ENCODE measurements at regions not wholly inside any gene's neighbourhood (a gene's known extent, or its start where the extent isn't known, plus 50 kb on each side); places are given as distances from the start of the nearest gene placed in this dataset.

- intact Hi-C loops (cut with DNase I): no loop called here
- H3K36me3 ChIP-seq: no peaks in the 10 kb centered on the region
- H3K27ac ChIP-seq (replicated peaks in 1 of 4): no peak overlapping the region
- no CpG with 5 or more reads among the region's 3 CpGs for WGBS
- H3K9me3 ChIP-seq: no peaks in the 10 kb centered on the region
- no peak for DNase-seq (ENCODE audit: extremely low spot score)
- TF ChIP-seq EP300 (IDR thresholded peaks at IDR 0.05): no peak
- TF ChIP-seq POLR2AphosphoS5 (IDR thresholded peaks at IDR 0.05): no peak
- TF ChIP-seq, protein P1, sequence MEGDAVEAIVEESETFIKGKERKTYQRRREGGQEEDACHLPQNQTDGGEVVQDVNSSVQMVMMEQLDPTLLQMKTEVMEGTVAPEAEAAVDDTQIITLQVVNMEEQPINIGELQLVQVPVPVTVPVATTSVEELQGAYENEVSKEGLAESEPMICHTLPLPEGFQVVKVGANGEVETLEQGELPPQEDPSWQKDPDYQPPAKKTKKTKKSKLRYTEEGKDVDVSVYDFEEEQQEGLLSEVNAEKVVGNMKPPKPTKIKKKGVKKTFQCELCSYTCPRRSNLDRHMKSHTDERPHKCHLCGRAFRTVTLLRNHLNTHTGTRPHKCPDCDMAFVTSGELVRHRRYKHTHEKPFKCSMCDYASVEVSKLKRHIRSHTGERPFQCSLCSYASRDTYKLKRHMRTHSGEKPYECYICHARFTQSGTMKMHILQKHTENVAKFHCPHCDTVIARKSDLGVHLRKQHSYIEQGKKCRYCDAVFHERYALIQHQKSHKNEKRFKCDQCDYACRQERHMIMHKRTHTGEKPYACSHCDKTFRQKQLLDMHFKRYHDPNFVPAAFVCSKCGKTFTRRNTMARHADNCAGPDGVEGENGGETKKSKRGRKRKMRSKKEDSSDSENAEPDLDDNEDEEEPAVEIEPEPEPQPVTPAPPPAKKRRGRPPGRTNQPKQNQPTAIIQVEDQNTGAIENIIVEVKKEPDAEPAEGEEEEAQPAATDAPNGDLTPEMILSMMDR (IDR thresholded peaks at IDR 0.05): no peak
- no peak for TF ChIP-seq POLR2A (IDR thresholded peaks at IDR 0.05; ENCODE audit: low read depth)
- no peaks in the 10 kb centered on the region for H3K27me3 ChIP-seq
- H3K4me1 ChIP-seq: no peaks in the 10 kb centered on the region
- H3K4me3 ChIP-seq: no peak overlapping the region
Observed at GRCh38 chr17:71942626-71943025, 178.2 kb upstream of the SOX9 start.

- no peaks in the 10 kb centered on the region for H3K36me3 ChIP-seq
- 88% methylated on average over 4 of the region's 4 CpGs for WGBS
- H3K27me3 ChIP-seq: no peaks in the 10 kb centered on the region
- no peak for DNase-seq (ENCODE audit: extremely low spot score)
- H3K27ac ChIP-seq (replicated peaks in 1 of 4): no peak overlapping the region
- intact Hi-C loops (cut with DNase I): no loop called here
- no peaks in the 10 kb centered on the region for H3K4me1 ChIP-seq
- H3K4me3 ChIP-seq: no peak overlapping the region
- TF ChIP-seq, protein P1 (IDR thresholded peaks at IDR 0.05): no peak
- no peak for TF ChIP-seq POLR2A (IDR thresholded peaks at IDR 0.05; ENCODE audit: low read depth)
- no peaks in the 10 kb centered on the region for H3K9me3 ChIP-seq
Observed at GRCh38 chr17:71948703-71949422, 172.0 kb upstream of the SOX9 start.

- Histone ChIP-seq H3K4me1 (no peaks in the 10 kb centered on the region), H3K27me3 (no peaks in the 10 kb centered on the region), H3K4me3 (no peak overlapping the region), H3K9me3 (no peaks in the 10 kb centered on the region), H3K36me3 (no peaks in the 10 kb centered on the region), H3K27ac (replicated peaks in 1 of 4) (no peak overlapping the region)
- intact Hi-C loops (cut with DNase I): no loop called here
- DNase-seq (ENCODE audit: extremely low spot score): no peak
- TF ChIP-seq POLR2A (IDR thresholded peaks at IDR 0.05; ENCODE audit: low read depth): no peak
- TF ChIP-seq, protein P1 (IDR thresholded peaks at IDR 0.05): peak in 1 of 3 experiments; percentile 25
- TF ChIP-seq EP300 (IDR thresholded peaks at IDR 0.05): no peak
- no peak for TF ChIP-seq POLR2AphosphoS5 (IDR thresholded peaks at IDR 0.05)
- 83% methylated on average over 2 of the region's 2 CpGs for WGBS
Observed at GRCh38 chr17:71959154-71959553, 161.7 kb upstream of the SOX9 start.

- H3K4me1 ChIP-seq: no peaks in the 10 kb centered on the region
- TF ChIP-seq EP300 (IDR thresholded peaks at IDR 0.05) (no peak), POLR2AphosphoS5 (IDR thresholded peaks at IDR 0.05) (no peak), POLR2A (IDR thresholded peaks at IDR 0.05; ENCODE audit: low read depth) (no peak)
- TF ChIP-seq, protein P1 (IDR thresholded peaks at IDR 0.05): no peak
- H3K36me3 ChIP-seq: no peaks in the 10 kb centered on the region
- no peaks in the 10 kb centered on the region for H3K9me3 ChIP-seq
- no peak overlapping the region for H3K27ac ChIP-seq (replicated peaks in 1 of 4)
- no peaks in the 10 kb centered on the region for H3K27me3 ChIP-seq
- intact Hi-C loops (cut with DNase I): no loop called here
- DNase-seq (ENCODE audit: extremely low spot score): no peak
- H3K4me3 ChIP-seq: no peak overlapping the region
Observed at GRCh38 chr17:71963351-71963750, 157.5 kb upstream of the SOX9 start.

- no peaks in the 10 kb centered on the region for H3K4me1 ChIP-seq
- no peak overlapping the region for H3K4me3 ChIP-seq
- WGBS: 88% methylated on average over 4 of the region's 4 CpGs
- H3K27ac ChIP-seq (replicated peaks in 1 of 4): no peak overlapping the region
- H3K9me3 ChIP-seq: no peaks in the 10 kb centered on the region
- no peak for DNase-seq (ENCODE audit: extremely low spot score)
- TF ChIP-seq EP300 (IDR thresholded peaks at IDR 0.05): no peak
- TF ChIP-seq POLR2AphosphoS5 (IDR thresholded peaks at IDR 0.05): no peak
- no peak for TF ChIP-seq POLR2A (IDR thresholded peaks at IDR 0.05; ENCODE audit: low read depth)
- TF ChIP-seq, protein P1 (IDR thresholded peaks at IDR 0.05): no peak
- no peaks in the 10 kb centered on the region for H3K36me3 ChIP-seq
- intact Hi-C loops (cut with DNase I): no loop called here
- no peaks in the 10 kb centered on the region for H3K27me3 ChIP-seq
Observed at GRCh38 chr17:71963791-71964190, 157.0 kb upstream of the SOX9 start.
